Natural killer cell treated with Interleukin-12 subunit alpha and Interleukin-12 subunit beta and Interleukin-15 and Interleukin-18, amount 100 ng/mL, for 72 hours (primary cell): ENCODE measurements at regions not wholly inside any gene's neighbourhood (a gene's known extent, or its start where the extent isn't known, plus 50 kb on each side); places are given as distances from the start of the nearest gene placed in this dataset.
A peak's percentile ranks its signal among the peaks of the same experiment; 100 is the strongest.

Experiments used
- ATAC-seq, 2 donors: fragments of 150-1000 bp; cut with Tn5 transposase in 1 of 2; sonication (Bioruptor Pico), chemical (Tn5 transposase) in 1 of 2; 2 replicates each; pipeline ENCODE4 v1.10.0; 2021
- DNase-seq: peaks from one replicate; pipeline ENCODE4 v3.0.0; 2022; ENCODE audit warnings: low spot score
- H3K27ac Mint-ChIP-seq, 2 donors: 1 replicate in 1 of 2; 2 replicates in 1 of 2; pipeline ENCODE4 v1.8.0; 2022; ENCODE audit warnings: mixed read lengths in 2 of 2, mild to moderate bottlenecking in 1 of 2, moderate library complexity in 1 of 2
- H3K27me3 Mint-ChIP-seq, 2 donors: 1 replicate in 1 of 2; 2 replicates in 1 of 2; pipeline ENCODE4 v1.8.0; 2022; ENCODE audit warnings: mixed read lengths in 2 of 2
- H3K36me3 Mint-ChIP-seq: one replicate; pipeline ENCODE4 v1.8.0; 2022; ENCODE audit warnings: mixed read lengths
- H3K4me1 Mint-ChIP-seq, 2 donors: 1 replicate in 1 of 2; 2 replicates in 1 of 2; pipeline ENCODE4 v1.8.0; 2022; ENCODE audit warnings: low read depth in 2 of 2, mixed read lengths in 2 of 2, mild to moderate bottlenecking in 1 of 2
- H3K4me3 Mint-ChIP-seq: one replicate; pipeline ENCODE4 v1.8.0; 2022; ENCODE audit warnings: mixed read lengths
- H3K9me3 Mint-ChIP-seq: 2 replicates; pipeline ENCODE4 v1.8.0; 2022; ENCODE audit warnings: mixed read lengths

- DNase-seq (no peak), ATAC-seq (no peak)
- Mint-ChIP-seq H3K4me3 (no peak overlapping the region), H3K9me3 (no peaks in the 10 kb centered on the region), H3K4me1 (no peaks in the 10 kb centered on the region), H3K27me3 (no peaks in the 10 kb centered on the region), H3K27ac (no peak overlapping the region), H3K36me3 (no peaks in the 10 kb centered on the region)
Measured at GRCh38 chr3:177960014-177960413, 576.2 kb upstream of the KCNMB2 start.

GRCh38 chr3:177960722-177961121 lies 575.5 kb upstream of the KCNMB2 start:
- no peak for ATAC-seq
- no peak overlapping the region for H3K27ac Mint-ChIP-seq
- H3K4me1 Mint-ChIP-seq = no peaks in the 10 kb centered on the region
- no peak overlapping the region for H3K4me3 Mint-ChIP-seq
- no peaks in the 10 kb centered on the region for H3K27me3 Mint-ChIP-seq
- DNase-seq = no peak
- H3K9me3 Mint-ChIP-seq = no peaks in the 10 kb centered on the region
- no peaks in the 10 kb centered on the region for H3K36me3 Mint-ChIP-seq

- DNase-seq = no peak
- Mint-ChIP-seq H3K9me3 (no peaks in the 10 kb centered on the region), H3K36me3 (no peaks in the 10 kb centered on the region), H3K4me3 (no peak overlapping the region), H3K27me3 (no peaks in the 10 kb centered on the region), H3K27ac (no peak overlapping the region), H3K4me1 (no peaks in the 10 kb centered on the region)
- ATAC-seq = no peak
Measured at GRCh38 chr3:177961784-177962183, 574.5 kb upstream of the KCNMB2 start.

GRCh38 chr3:177966493-177966892 lies 569.7 kb upstream of the KCNMB2 start:
- Mint-ChIP-seq H3K27ac (no peak overlapping the region), H3K36me3 (no peaks in the 10 kb centered on the region), H3K4me3 (no peak overlapping the region), H3K9me3 (no peaks in the 10 kb centered on the region), H3K4me1 (no peaks in the 10 kb centered on the region), H3K27me3 (no peaks in the 10 kb centered on the region)
- ATAC-seq (no peak), DNase-seq (no peak)

- H3K27me3 Mint-ChIP-seq = no peaks in the 10 kb centered on the region
- no peak for ATAC-seq
- no peak for DNase-seq
- no peaks in the 10 kb centered on the region for H3K36me3 Mint-ChIP-seq
- H3K9me3 Mint-ChIP-seq = no peaks in the 10 kb centered on the region
- H3K4me3 Mint-ChIP-seq = no peak overlapping the region
- H3K4me1 Mint-ChIP-seq = no peaks in the 10 kb centered on the region
- H3K27ac Mint-ChIP-seq = no peak overlapping the region
Measured at GRCh38 chr3:177968891-177969290, 567.3 kb upstream of the KCNMB2 start.

- peaks cover 5% of the 10 kb centered on the region for H3K9me3 Mint-ChIP-seq
- H3K4me3 Mint-ChIP-seq = no peak overlapping the region
- DNase-seq = no peak
- no peak overlapping the region for H3K27ac Mint-ChIP-seq
- peaks cover 5 to 8% of the 10 kb centered on the region in 2 donors for H3K4me1 Mint-ChIP-seq
- H3K27me3 Mint-ChIP-seq = no peaks in the 10 kb centered on the region
- no peak for ATAC-seq
- H3K36me3 Mint-ChIP-seq = no peaks in the 10 kb centered on the region
Measured at GRCh38 chr3:177973241-177973840, 562.9 kb upstream of the KCNMB2 start.

GRCh38 chr3:177976241-177976640 lies 560.0 kb upstream of the KCNMB2 start:
- no peak overlapping the region for H3K27ac Mint-ChIP-seq
- no peak for DNase-seq
- peaks cover 5 to 8% of the 10 kb centered on the region in 2 donors for H3K4me1 Mint-ChIP-seq
- ATAC-seq = no peak
- no peak overlapping the region for H3K4me3 Mint-ChIP-seq
- H3K36me3 Mint-ChIP-seq = no peaks in the 10 kb centered on the region
- H3K9me3 Mint-ChIP-seq = peaks cover 5% of the 10 kb centered on the region
- H3K27me3 Mint-ChIP-seq = no peaks in the 10 kb centered on the region

- H3K4me3 Mint-ChIP-seq = no peak overlapping the region
- no peak for ATAC-seq
- H3K27ac Mint-ChIP-seq = no peak overlapping the region
- peaks cover 5% of the 10 kb centered on the region for H3K9me3 Mint-ChIP-seq
- DNase-seq = no peak
- H3K27me3 Mint-ChIP-seq = no peaks in the 10 kb centered on the region
- H3K4me1 Mint-ChIP-seq = peaks cover 5 to 8% of the 10 kb centered on the region in 2 donors
- H3K36me3 Mint-ChIP-seq = no peaks in the 10 kb centered on the region
Measured at GRCh38 chr3:177976866-177977265, 559.4 kb upstream of the KCNMB2 start.

- H3K4me3 Mint-ChIP-seq = no peak overlapping the region
- no peaks in the 10 kb centered on the region for H3K27me3 Mint-ChIP-seq
- H3K27ac Mint-ChIP-seq = peak overlapping the region in 1 of 2 donors; percentile 42
- peak; percentile 63 to 72 for ATAC-seq
- no peak for DNase-seq
- H3K36me3 Mint-ChIP-seq = no peaks in the 10 kb centered on the region
- H3K4me1 Mint-ChIP-seq = peaks cover 5 to 8% of the 10 kb centered on the region in 2 donors
- H3K9me3 Mint-ChIP-seq = peaks cover 5% of the 10 kb centered on the region
Measured at GRCh38 chr3:177977381-177978158, 558.7 kb upstream of the KCNMB2 start.

- DNase-seq (no peak), ATAC-seq (no peak)
- no peak overlapping the region for H3K4me3 Mint-ChIP-seq
- peaks cover 5% of the 10 kb centered on the region for H3K9me3 Mint-ChIP-seq
- peaks cover 5 to 8% of the 10 kb centered on the region in 2 donors for H3K4me1 Mint-ChIP-seq
- no peaks in the 10 kb centered on the region for H3K36me3 Mint-ChIP-seq
- no peak overlapping the region for H3K27ac Mint-ChIP-seq
- H3K27me3 Mint-ChIP-seq = no peaks in the 10 kb centered on the region
Measured at GRCh38 chr3:177978946-177979345, 557.3 kb upstream of the KCNMB2 start.

GRCh38 chr3:177979703-177980102 lies 556.5 kb upstream of the KCNMB2 start:
- Mint-ChIP-seq H3K4me1 (peaks cover 5 to 8% of the 10 kb centered on the region in 2 donors), H3K9me3 (peaks cover 5% of the 10 kb centered on the region), H3K27me3 (no peaks in the 10 kb centered on the region), H3K27ac (no peak overlapping the region), H3K4me3 (no peak overlapping the region), H3K36me3 (no peaks in the 10 kb centered on the region)
- no peak for DNase-seq
- ATAC-seq = no peak

GRCh38 chr3:177981576-177981975 lies 554.7 kb upstream of the KCNMB2 start:
- ATAC-seq = no peak
- H3K9me3 Mint-ChIP-seq = peaks cover 5% of the 10 kb centered on the region
- no peak for DNase-seq
- no peak overlapping the region for H3K27ac Mint-ChIP-seq
- peaks cover 5 to 8% of the 10 kb centered on the region in 2 donors for H3K4me1 Mint-ChIP-seq
- H3K27me3 Mint-ChIP-seq = peaks cover 0 to 2% of the 10 kb centered on the region in 2 donors
- H3K36me3 Mint-ChIP-seq = no peaks in the 10 kb centered on the region
- H3K4me3 Mint-ChIP-seq = no peak overlapping the region

- DNase-seq = no peak
- Mint-ChIP-seq H3K27ac (no peak overlapping the region), H3K4me3 (no peak overlapping the region), H3K27me3 (peaks cover 2 to 4% of the 10 kb centered on the region in 2 donors), H3K9me3 (peaks cover 5% of the 10 kb centered on the region), H3K4me1 (peaks cover 5 to 8% of the 10 kb centered on the region in 2 donors), H3K36me3 (no peaks in the 10 kb centered on the region)
- peak in 1 of 2 donors; percentile 43 for ATAC-seq
Measured at GRCh38 chr3:177982034-177982433, 554.2 kb upstream of the KCNMB2 start.

- Mint-ChIP-seq H3K36me3 (no peaks in the 10 kb centered on the region), H3K4me1 (no peaks in the 10 kb centered on the region), H3K27me3 (peaks cover 2 to 6% of the 10 kb centered on the region in 2 donors), H3K9me3 (no peaks in the 10 kb centered on the region), H3K4me3 (no peak overlapping the region), H3K27ac (no peak overlapping the region)
- no peak for ATAC-seq
- DNase-seq = no peak
Measured at GRCh38 chr3:177983320-177983719, 552.9 kb upstream of the KCNMB2 start.
